IgD-negative memory B cell (primary cell): ENCODE measurements at regions not wholly inside any gene's neighbourhood (a gene's known extent, or its start where the extent isn't known, plus 50 kb on each side); places are given as distances from the start of the nearest gene placed in this dataset.

Source experiments
- H3K27ac Mint-ChIP-seq, 3 donors: one replicate each; pipeline ENCODE4 v1.8.0; 2020 to 2022; ENCODE audit warnings: mild to moderate bottlenecking in 3 of 3, mixed read lengths in 3 of 3, moderate library complexity in 1 of 3
- H3K27me3 Mint-ChIP-seq: one replicate; pipeline ENCODE4 v1.8.0; 2021; ENCODE audit warnings: mixed read lengths
- H3K36me3 Mint-ChIP-seq: one replicate; pipeline ENCODE4 v1.8.0; 2020; ENCODE audit warnings: mild to moderate bottlenecking, mixed read lengths
- H3K4me1 Mint-ChIP-seq, 3 donors: one replicate each; pipeline ENCODE4 v1.8.0; 2020 to 2022; ENCODE audit warnings: mixed read lengths in 3 of 3, mild to moderate bottlenecking in 1 of 3
- H3K4me3 Mint-ChIP-seq, 4 donors: one replicate each; pipeline ENCODE4 v1.8.0; 2020 to 2022; ENCODE audit warnings: mild to moderate bottlenecking in 4 of 4, mixed read lengths in 4 of 4, moderate library complexity in 3 of 4
- H3K9me3 Mint-ChIP-seq, 3 donors: one replicate each; pipeline ENCODE4 v1.8.0; 2020 to 2021; ENCODE audit warnings: mixed read lengths in 3 of 3, mild to moderate bottlenecking in 1 of 3

DNA sequence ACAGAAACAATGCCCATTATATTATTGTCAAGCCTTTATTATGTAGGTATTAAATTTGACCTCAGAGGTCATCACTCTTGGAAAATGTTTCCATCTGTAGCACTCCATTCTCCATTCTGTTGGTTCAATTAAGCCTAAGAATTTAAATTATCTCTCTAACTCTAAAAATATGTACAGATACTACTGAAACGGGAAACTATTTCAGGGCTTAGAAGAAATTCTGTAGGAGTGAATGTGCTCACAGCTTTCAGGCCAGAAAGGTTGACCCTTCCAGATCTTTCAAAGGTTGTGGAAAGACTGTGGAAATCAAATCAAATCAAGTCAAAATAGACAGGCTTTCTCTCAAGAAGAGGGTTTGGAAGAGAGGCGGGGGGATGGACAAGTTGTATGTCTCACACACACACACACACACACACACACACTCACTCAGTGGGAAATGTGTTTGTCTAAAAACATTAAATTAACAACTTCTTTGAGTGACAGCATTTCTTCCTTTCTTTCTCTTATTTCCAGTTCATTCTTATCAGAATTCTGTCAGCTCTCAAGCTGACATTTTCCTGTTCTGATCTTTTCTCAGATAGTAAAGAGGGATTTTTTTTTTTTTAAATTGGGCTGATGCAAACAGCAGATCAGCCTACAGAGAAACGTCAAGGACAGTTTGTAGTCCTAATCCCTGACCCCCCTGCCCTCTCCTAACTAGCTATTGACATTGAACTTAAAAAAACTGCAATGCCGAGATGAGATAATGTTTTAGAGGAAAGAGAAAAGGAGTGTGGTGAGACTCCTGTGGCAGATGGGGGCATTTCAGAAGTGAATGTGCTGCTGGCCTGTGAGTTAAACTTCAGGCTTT, 139.0 kb upstream of the ZFHX3 start:
- no peak overlapping the region for H3K27ac Mint-ChIP-seq
- peaks cover 11% of the 10 kb centered on the region for H3K27me3 Mint-ChIP-seq
- no peaks in the 10 kb centered on the region for H3K4me1 Mint-ChIP-seq
- H3K4me3 Mint-ChIP-seq = no peak overlapping the region
- no peaks in the 10 kb centered on the region for H3K36me3 Mint-ChIP-seq
- H3K9me3 Mint-ChIP-seq = no peaks in the 10 kb centered on the region

DNA sequence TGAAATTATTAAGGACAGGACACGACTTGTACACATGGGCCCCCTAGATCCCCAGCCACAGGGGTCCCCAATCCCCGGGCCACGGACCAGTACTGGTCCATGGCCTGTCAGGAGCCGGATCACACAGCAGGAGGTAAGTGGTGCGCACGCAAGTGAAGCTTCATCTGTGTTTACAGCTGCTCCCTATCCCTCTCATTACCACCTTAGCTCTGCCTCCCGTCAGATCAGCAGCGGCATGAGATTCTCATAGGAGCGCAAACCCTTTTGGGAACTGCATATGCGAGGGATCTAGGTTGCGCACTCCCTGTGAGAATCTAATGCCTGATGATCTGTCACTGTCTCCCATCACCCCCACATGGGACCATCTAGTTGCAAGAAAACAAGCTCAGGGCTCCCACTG, 137.8 kb upstream of the ZFHX3 start:
- Mint-ChIP-seq H3K4me1 (no peaks in the 10 kb centered on the region), H3K36me3 (no peaks in the 10 kb centered on the region), H3K27ac (no peak overlapping the region), H3K4me3 (no peak overlapping the region), H3K9me3 (no peaks in the 10 kb centered on the region), H3K27me3 (peaks cover 6% of the 10 kb centered on the region)

DNA sequence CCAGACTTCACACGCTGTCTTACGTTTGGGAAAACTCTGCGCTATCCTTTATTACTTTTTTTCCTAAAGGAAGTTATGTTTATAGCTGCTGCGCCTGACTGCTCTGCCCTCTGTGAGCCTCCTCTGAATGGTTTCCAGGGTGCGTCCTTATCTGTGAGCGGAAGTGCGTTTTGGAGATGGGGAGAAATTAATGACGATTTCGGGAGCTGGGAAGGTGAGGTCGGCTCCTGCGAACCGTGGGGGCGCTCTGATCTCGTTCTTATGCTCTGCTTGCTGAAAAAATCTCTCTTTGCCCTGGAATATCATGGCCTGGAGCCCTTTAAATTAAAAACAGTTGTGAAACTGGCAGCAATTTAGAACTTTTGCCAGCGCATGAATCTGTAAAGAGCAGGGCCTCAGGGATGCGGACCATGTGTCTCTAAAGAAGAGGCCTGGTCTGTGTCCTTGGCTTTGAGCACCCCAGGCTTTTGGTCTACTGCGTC, 135.7 kb upstream of the ZFHX3 start:
- Mint-ChIP-seq H3K36me3 (no peaks in the 10 kb centered on the region), H3K27ac (no peak overlapping the region), H3K9me3 (no peaks in the 10 kb centered on the region), H3K4me1 (no peaks in the 10 kb centered on the region), H3K4me3 (no peak overlapping the region), H3K27me3 (peaks cover 4% of the 10 kb centered on the region)

DNA sequence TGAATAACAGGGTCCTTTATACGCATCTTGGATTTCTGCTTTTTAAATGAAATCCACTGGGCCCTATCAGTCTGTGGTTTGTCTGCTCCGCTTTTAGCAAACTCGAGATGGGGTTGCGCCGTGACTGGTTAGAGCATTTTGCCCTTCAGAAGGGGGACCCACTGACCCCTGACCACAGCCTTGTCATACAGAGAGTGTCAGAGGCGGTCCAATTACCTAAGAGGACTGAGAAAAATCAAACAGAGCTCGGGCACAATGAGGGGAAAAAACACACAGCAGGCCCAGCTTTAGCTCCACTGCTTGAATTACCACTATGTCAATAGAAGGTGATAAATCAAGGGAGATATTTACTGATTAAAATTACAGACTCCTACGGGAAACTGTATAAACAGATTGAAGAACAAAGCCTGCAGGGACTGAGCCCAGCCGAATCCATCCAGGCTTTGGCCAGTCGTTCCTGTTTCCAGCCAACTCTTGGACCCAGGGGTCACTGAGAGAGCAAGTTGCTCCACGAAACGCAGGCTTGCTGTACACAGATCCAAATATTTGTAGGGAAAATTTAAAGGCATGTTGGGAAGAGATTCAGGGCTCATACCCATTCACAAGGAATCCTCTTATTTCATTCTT, 131.9 kb upstream of the ZFHX3 start:
- no peaks in the 10 kb centered on the region for H3K36me3 Mint-ChIP-seq
- H3K27ac Mint-ChIP-seq = peak overlapping the region in 1 of 3 donors; percentile 36
- H3K9me3 Mint-ChIP-seq = peaks cover 0 to 1% (median 0%) of the 10 kb centered on the region in 3 donors
- no peak overlapping the region for H3K4me3 Mint-ChIP-seq
- peaks cover 6% of the 10 kb centered on the region for H3K27me3 Mint-ChIP-seq
- H3K4me1 Mint-ChIP-seq = no peaks in the 10 kb centered on the region

DNA sequence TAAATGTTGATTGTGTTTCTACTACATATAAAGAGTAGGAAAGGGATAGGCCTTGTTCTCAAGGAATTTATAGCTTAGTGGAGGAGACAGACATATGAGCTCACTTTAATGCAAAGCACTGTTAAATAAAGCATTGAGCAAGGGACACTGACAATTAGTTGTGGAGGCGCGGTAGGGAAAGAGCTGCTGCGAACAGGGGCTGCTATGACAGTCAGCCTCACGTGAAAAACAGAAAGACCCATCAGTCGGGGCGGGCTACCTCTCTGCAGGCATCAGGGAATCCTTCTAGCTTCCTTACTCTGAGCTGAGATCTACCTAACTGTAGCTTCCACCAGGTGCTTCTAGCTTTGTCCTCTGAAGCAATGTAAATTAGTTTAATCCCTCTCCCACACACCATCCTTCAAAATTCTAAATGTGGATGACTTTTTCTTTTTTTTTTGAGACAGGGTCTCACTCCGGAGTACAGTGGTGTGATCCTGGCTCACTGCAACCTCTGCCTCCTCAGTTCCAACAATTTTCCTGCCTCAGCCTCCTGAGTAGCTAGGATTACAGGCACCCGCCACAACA, 129.9 kb upstream of the ZFHX3 start:
- H3K4me3 Mint-ChIP-seq = no peak overlapping the region
- H3K36me3 Mint-ChIP-seq = no peaks in the 10 kb centered on the region
- H3K27me3 Mint-ChIP-seq = peaks cover 2% of the 10 kb centered on the region
- H3K4me1 Mint-ChIP-seq = peaks cover 0 to 2% (median 0%) of the 10 kb centered on the region in 3 donors
- no peak overlapping the region for H3K27ac Mint-ChIP-seq
- peaks cover 0 to 1% (median 0%) of the 10 kb centered on the region in 3 donors for H3K9me3 Mint-ChIP-seq

DNA sequence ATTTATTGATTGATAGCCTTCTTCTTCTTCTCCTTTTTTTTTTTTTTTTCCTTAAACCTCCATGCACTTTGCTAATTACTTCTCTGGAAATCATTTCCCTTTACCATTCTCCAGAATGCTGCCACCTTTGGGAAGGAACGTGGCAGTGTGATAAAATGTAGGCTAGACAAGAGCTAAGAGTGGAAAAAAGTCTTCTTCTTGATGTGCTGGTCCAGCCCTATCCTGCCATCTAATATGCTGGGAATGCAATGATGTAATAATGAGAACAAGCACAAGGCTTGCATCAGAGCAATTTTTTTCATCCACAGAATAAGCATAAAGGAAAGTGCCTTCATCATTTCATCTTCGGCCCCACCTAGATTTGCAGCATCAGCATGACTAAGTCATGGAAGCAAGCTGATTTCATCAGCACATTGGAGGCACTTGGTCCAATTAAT, 128.7 kb upstream of the ZFHX3 start:
- Mint-ChIP-seq H3K4me1 (peaks cover 0 to 2% (median 0%) of the 10 kb centered on the region in 3 donors), H3K36me3 (no peaks in the 10 kb centered on the region), H3K4me3 (no peak overlapping the region), H3K27me3 (peaks cover 2% of the 10 kb centered on the region), H3K27ac (no peak overlapping the region), H3K9me3 (peaks cover 0 to 1% (median 0%) of the 10 kb centered on the region in 3 donors)

DNA sequence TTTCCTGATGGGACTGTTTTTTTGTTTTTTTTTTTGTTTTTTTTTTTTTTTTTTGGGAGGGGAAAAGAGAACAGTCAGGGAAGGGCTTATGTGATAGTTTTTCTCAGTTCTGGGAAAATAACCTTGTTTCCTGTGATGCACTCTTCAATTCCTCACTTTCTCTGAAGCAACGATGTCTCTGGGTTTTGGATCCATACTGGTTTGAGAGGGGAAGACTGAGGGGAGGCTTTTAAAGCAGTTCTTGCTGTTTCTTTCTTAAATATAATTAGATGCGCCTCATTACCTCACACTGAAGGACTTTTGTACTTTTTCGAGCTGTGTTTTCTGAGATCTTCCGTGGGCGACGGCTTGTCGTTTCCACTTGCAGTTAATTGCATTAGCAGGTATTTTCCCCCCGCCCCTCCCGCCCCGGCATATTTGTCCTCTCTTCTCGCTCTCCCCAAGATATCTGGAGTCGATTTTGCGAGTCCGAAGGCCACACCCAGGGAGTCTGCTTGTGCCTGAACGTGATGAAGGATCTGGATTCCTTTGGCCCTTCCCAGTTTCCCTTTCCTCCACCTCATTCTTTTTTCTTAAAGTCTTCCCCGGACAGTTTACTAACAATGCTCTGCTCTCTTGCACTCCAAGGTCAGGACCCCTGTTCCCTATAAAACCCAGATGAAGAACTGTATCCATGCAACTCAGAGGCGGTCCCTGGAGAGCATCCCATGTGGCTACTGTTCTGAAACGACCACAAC, 125.2 kb upstream of the ZFHX3 start:
- H3K27me3 Mint-ChIP-seq = peaks cover 2% of the 10 kb centered on the region
- no peak overlapping the region for H3K4me3 Mint-ChIP-seq
- H3K27ac Mint-ChIP-seq = no peak overlapping the region
- H3K36me3 Mint-ChIP-seq = no peaks in the 10 kb centered on the region
- H3K4me1 Mint-ChIP-seq = peaks cover 0 to 2% (median under 1%) of the 10 kb centered on the region in 3 donors
- peaks cover 0 to 1% (median 0%) of the 10 kb centered on the region in 3 donors for H3K9me3 Mint-ChIP-seq

DNA sequence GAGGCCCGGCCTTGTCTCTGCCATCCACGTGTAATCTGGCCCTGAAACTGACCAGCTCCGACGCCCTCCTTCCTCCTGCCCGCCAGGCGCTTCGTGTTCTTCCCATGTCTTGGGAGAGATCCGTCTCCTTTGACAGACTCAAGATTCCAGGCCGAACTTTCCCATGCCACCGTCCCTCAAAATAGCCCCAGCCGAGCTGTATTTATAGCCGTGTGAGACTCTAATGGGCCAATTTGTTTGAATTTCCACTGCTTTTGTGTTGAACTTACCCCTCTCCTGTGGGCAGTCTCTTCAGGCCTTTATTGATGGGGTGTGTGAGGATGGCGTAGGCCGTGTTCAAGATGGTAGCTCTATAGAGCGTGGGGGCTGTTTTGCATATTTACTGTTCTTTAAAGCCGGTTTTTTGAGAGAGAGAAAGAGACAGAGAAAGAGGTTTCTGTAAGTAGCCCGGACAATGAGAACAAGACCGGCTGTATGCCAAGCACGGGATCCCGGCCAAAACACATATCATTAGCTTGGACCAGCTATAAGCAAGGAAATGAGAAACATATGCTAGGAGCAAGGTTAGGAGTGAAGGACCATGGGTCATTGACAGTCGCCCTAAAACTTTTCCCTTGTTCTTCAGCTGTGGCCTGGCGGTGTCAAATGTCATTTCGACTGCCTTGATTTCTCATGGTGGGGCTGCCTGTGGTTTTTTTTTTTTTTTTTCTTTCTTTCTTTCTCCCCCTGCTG, 124.5 kb upstream of the ZFHX3 start:
- peaks cover 0 to 1% (median 0%) of the 10 kb centered on the region in 3 donors for H3K9me3 Mint-ChIP-seq
- peak overlapping the region in 1 of 3 donors; percentile 87 for H3K27ac Mint-ChIP-seq
- peaks cover 2 to 7% (median 7%) of the 10 kb centered on the region in 3 donors for H3K4me1 Mint-ChIP-seq
- H3K36me3 Mint-ChIP-seq = no peaks in the 10 kb centered on the region
- H3K27me3 Mint-ChIP-seq = peaks cover 2% of the 10 kb centered on the region
- no peak overlapping the region for H3K4me3 Mint-ChIP-seq

DNA sequence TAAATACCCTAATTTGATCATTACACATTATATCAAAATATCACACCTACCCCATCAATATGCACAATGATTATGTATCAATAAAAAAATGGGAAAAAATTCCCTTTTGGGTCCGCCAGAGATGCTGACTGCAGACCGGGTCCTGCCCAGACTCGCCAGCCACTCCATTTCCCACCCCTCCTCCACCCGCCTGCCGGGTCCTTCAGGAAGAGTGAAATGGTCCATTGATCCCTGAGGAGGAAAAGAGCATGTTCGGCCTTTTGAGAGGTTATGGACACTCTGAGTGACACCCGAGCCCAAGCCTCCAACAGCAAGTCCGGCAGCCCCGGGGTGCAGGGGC, 123.9 kb upstream of the ZFHX3 start:
- Mint-ChIP-seq H3K36me3 (no peaks in the 10 kb centered on the region), H3K9me3 (peaks cover 0 to 1% (median 0%) of the 10 kb centered on the region in 3 donors), H3K27me3 (peaks cover 2% of the 10 kb centered on the region), H3K27ac (no peak overlapping the region), H3K4me3 (no peak overlapping the region), H3K4me1 (peaks cover 5 to 7% (median 7%) of the 10 kb centered on the region in 3 donors)

DNA sequence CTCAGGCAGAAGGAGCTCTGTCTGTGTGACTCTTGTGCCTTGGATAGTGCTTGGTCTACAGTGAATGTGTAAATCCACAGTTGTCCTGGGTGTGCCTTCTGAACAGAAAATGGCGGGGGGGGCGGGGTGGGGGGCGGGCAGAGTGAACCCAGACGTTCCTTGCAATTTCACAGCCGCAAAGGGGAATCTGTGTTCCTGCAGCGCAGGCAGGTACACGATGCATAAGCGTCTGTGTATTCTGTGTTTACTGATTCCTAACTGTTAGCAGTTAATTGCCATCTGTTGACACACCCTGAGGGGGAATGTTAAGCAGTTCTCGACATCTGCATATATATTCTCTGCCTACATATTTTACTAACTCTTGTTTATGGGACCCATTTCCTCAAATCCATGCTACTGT, 123.5 kb upstream of the ZFHX3 start:
- peaks cover 2% of the 10 kb centered on the region for H3K27me3 Mint-ChIP-seq
- no peaks in the 10 kb centered on the region for H3K36me3 Mint-ChIP-seq
- H3K27ac Mint-ChIP-seq = no peak overlapping the region

DNA sequence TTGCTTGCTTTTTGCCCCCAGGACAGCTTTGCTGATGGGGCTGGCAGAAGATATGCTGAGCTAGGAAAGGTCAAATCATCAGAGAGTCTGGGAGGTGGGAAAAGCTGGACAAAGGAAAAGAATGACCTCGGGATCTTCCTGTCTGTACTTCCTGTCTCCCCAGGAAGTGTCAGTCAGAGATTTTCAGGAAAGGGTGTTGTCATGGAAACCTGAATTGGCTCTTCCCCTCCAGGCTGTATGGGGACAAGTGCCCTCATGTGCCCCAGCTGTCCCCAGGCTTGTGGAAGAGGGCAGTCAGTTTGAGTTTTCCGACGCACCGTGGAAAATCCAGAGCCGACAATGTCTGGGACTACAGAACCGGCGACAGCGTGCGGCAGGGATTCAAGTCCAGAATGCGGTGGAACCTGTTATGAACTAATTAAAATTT, 122.7 kb upstream of the ZFHX3 start:
- Mint-ChIP-seq H3K4me1 (peaks cover 7 to 13% (median 8%) of the 10 kb centered on the region in 3 donors), H3K9me3 (peaks cover 0 to 2% (median 0%) of the 10 kb centered on the region in 3 donors), H3K27me3 (peaks cover 2% of the 10 kb centered on the region), H3K4me3 (no peak overlapping the region), H3K36me3 (no peaks in the 10 kb centered on the region), H3K27ac (no peak overlapping the region)

More for the DNA sequence above, 123.5 kb upstream of the ZFHX3 start:
- peaks cover 7 to 10% (median 7%) of the 10 kb centered on the region in 3 donors for H3K4me1 Mint-ChIP-seq
- peaks cover 0 to 2% (median 0%) of the 10 kb centered on the region in 3 donors for H3K9me3 Mint-ChIP-seq
- H3K4me3 Mint-ChIP-seq = no peak overlapping the region

DNA sequence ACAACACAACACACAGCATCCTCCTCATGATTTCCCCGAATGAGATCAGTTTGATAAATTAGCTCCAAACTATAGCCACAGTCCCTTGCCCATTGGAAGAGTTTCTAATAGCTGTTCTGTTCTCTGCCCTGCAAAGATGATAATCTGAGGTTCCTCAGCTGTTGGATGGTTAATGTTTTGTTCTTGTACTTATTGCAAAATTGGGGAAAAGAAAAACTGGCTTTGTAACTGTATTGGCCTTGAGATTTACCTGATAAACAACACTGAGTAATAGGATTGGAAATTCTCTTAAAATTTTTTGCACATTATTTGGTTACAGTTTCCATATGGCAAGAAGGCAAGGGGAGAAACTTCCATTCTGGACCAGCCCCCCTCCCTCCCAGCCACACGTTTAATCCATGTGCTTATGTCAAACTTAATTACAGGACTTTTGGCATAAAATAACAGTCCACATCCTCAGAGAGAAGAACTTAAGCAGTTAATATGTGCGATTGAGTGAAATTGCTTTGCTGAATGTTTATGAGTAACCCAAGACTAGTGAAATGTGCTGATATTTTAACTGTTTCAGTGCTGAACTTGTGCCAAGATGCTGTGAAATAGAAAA, 119.1 kb upstream of the ZFHX3 start:
- peaks cover 0 to 2% (median 0%) of the 10 kb centered on the region in 3 donors for H3K9me3 Mint-ChIP-seq
- no peak overlapping the region for H3K27ac Mint-ChIP-seq
- H3K4me1 Mint-ChIP-seq = peaks cover 6 to 13% (median 7%) of the 10 kb centered on the region in 3 donors
- no peaks in the 10 kb centered on the region for H3K27me3 Mint-ChIP-seq
- no peak overlapping the region for H3K4me3 Mint-ChIP-seq
- H3K36me3 Mint-ChIP-seq = no peaks in the 10 kb centered on the region

DNA sequence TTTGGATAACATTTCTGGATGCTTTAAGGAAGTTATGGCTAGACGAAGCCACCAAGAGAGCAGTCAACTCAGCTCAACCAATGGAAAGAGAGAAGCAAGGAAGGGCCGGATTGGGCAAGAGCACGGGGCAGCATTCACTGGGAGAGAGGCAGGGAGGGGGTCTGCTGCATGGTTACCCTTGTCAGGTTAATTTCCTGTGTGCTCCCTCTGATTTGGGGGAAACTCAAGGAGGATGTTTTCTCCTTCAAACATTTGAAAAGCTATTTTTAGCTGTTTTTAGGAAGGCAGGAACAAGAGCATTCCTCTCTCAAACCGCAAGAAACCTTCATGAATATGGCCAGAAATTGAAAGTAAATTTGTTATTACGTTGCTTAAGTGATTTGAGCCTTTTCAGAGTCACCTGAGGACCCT, 118.5 kb upstream of the ZFHX3 start:
- no peaks in the 10 kb centered on the region for H3K27me3 Mint-ChIP-seq
- H3K27ac Mint-ChIP-seq = no peak overlapping the region
- H3K4me1 Mint-ChIP-seq = peaks cover 6 to 13% (median 7%) of the 10 kb centered on the region in 3 donors
- H3K9me3 Mint-ChIP-seq = peaks cover 0 to 2% (median 0%) of the 10 kb centered on the region in 3 donors
- H3K4me3 Mint-ChIP-seq = no peak overlapping the region
- no peaks in the 10 kb centered on the region for H3K36me3 Mint-ChIP-seq
